ENCODE measurements at regions not wholly inside any gene's neighbourhood (a gene's known extent, or its start where the extent isn't known, plus 50 kb on each side); places are given as distances from the start of the nearest gene placed in this dataset.
"Not testable (repeated sequence)": the region's sequence is repeated elsewhere in the genome, so short reads cannot be mapped to it uniquely, and the experiment has no call there.

- no peak overlapping the region for H2AFZ ChIP-seq (ENCODE audit: low read length)
- H3K27me3 ChIP-seq (ENCODE audit: control insufficient read depth, insufficient read depth, low read length): no peaks in the 10 kb centered on the region
- H3K9ac ChIP-seq (ENCODE audit: insufficient read depth, low read length): no peak overlapping the region
- peaks cover 47% of the 10 kb centered on the region for H3K36me3 ChIP-seq (ENCODE audit: control insufficient read depth, insufficient read depth, low read length)
- H3K9me3 ChIP-seq (ENCODE audit: control insufficient read depth, insufficient read depth, low read depth, low read length): no peaks in the 10 kb centered on the region
- H3K27ac ChIP-seq (ENCODE audit: insufficient read depth, low read length): no peak overlapping the region
- no peaks in the 10 kb centered on the region for H4K20me1 ChIP-seq (ENCODE audit: control insufficient read depth, extremely low read depth, insufficient read depth, low read length)
- DNase-seq (ENCODE audit: low read depth in 2 of 2): no peak
- TF ChIP-seq EZH2 (IDR thresholded peaks at IDR 0.05; ENCODE audit: low read length, missing control alignments) (no peak), CTCF (conservative IDR thresholded peaks at IDR 0.05 in 1 of 2, IDR thresholded peaks at IDR 0.05 in 1 of 2; ENCODE audit: low read depth in 1 of 2, low read length in 2 of 2) (no peak)
- no peak overlapping the region for H3K4me3 ChIP-seq (replicated peaks in 1 of 4; ENCODE audit: control extremely low read depth in 1 of 4, insufficient read depth in 1 of 4, low read depth in 3 of 4, low read length in 4 of 4)
- peaks cover 16% of the 10 kb centered on the region for H3K4me1 ChIP-seq (ENCODE audit: control insufficient read depth, extremely low read depth, insufficient read depth, low read length)
- H3K79me2 ChIP-seq (ENCODE audit: control insufficient read depth, insufficient read depth, low read length): peaks cover 17% of the 10 kb centered on the region
- no peak overlapping the region for H3K4me2 ChIP-seq (ENCODE audit: extremely low read depth, insufficient read depth, low read length)
Observed at GRCh38 chr12:124374567-124374966, 79.7 kb downstream of the RFLNA start.

GRCh38 chr12:124374147-124374546 is 79.3 kb downstream of the RFLNA start:
- Histone ChIP-seq H3K9me3 (ENCODE audit: control insufficient read depth, insufficient read depth, low read depth, low read length) (no peaks in the 10 kb centered on the region), H3K27ac (ENCODE audit: insufficient read depth, low read length) (no peak overlapping the region), H3K4me1 (ENCODE audit: control insufficient read depth, extremely low read depth, insufficient read depth, low read length) (peaks cover 15% of the 10 kb centered on the region), H3K36me3 (ENCODE audit: control insufficient read depth, insufficient read depth, low read length) (peaks cover 44% of the 10 kb centered on the region), H3K4me3 (replicated peaks in 1 of 4; ENCODE audit: control extremely low read depth in 1 of 4, insufficient read depth in 1 of 4, low read depth in 3 of 4, low read length in 4 of 4) (no peak overlapping the region), H3K27me3 (ENCODE audit: control insufficient read depth, insufficient read depth, low read length) (no peaks in the 10 kb centered on the region), H4K20me1 (ENCODE audit: control insufficient read depth, extremely low read depth, insufficient read depth, low read length) (no peaks in the 10 kb centered on the region), H3K4me2 (ENCODE audit: extremely low read depth, insufficient read depth, low read length) (no peak overlapping the region), H3K9ac (ENCODE audit: insufficient read depth, low read length) (no peak overlapping the region), H2AFZ (ENCODE audit: low read length) (no peak overlapping the region), H3K79me2 (ENCODE audit: control insufficient read depth, insufficient read depth, low read length) (peaks cover 15% of the 10 kb centered on the region)
- TF ChIP-seq CTCF (conservative IDR thresholded peaks at IDR 0.05 in 1 of 2, IDR thresholded peaks at IDR 0.05 in 1 of 2; ENCODE audit: low read depth in 1 of 2, low read length in 2 of 2): no peak
- DNase-seq (ENCODE audit: low read depth in 2 of 2): no peak

- Histone ChIP-seq H3K79me2 (ENCODE audit: control insufficient read depth, insufficient read depth, low read length) (peaks cover 11% of the 10 kb centered on the region), H3K4me1 (ENCODE audit: control insufficient read depth, extremely low read depth, insufficient read depth, low read length) (peaks cover 15% of the 10 kb centered on the region), H3K36me3 (ENCODE audit: control insufficient read depth, insufficient read depth, low read length) (peaks cover 41% of the 10 kb centered on the region)
- H3K9ac ChIP-seq (ENCODE audit: insufficient read depth, low read length); H2AFZ ChIP-seq (ENCODE audit: low read length); H4K20me1 ChIP-seq (ENCODE audit: control insufficient read depth, extremely low read depth, insufficient read depth, low read length); H3K27me3 ChIP-seq (ENCODE audit: control insufficient read depth, insufficient read depth, low read length); H3K27ac ChIP-seq (ENCODE audit: insufficient read depth, low read length); H3K4me2 ChIP-seq (ENCODE audit: extremely low read depth, insufficient read depth, low read length); DNase-seq (ENCODE audit: low read depth in 2 of 2); H3K4me3 ChIP-seq (replicated peaks in 1 of 4; ENCODE audit: control extremely low read depth in 1 of 4, insufficient read depth in 1 of 4, low read depth in 3 of 4, low read length in 4 of 4); H3K9me3 ChIP-seq (ENCODE audit: control insufficient read depth, insufficient read depth, low read depth, low read length): not testable (repeated sequence)
Observed at GRCh38 chr12:124373701-124374100, 78.8 kb downstream of the RFLNA start.

GRCh38 chr12:124372831-124373230 is 77.9 kb downstream of the RFLNA start:
- H3K79me2 ChIP-seq (ENCODE audit: control insufficient read depth, insufficient read depth, low read length): peaks cover 16% of the 10 kb centered on the region
- H3K27ac ChIP-seq (ENCODE audit: insufficient read depth, low read length): no peak overlapping the region
- peaks cover 19% of the 10 kb centered on the region for H3K4me1 ChIP-seq (ENCODE audit: control insufficient read depth, extremely low read depth, insufficient read depth, low read length)
- TF ChIP-seq EZH2 (IDR thresholded peaks at IDR 0.05; ENCODE audit: low read length, missing control alignments) (no peak), CTCF (conservative IDR thresholded peaks at IDR 0.05 in 1 of 2, IDR thresholded peaks at IDR 0.05 in 1 of 2; ENCODE audit: low read depth in 1 of 2, low read length in 2 of 2) (no peak)
- no peaks in the 10 kb centered on the region for H4K20me1 ChIP-seq (ENCODE audit: control insufficient read depth, extremely low read depth, insufficient read depth, low read length)
- no peaks in the 10 kb centered on the region for H3K27me3 ChIP-seq (ENCODE audit: control insufficient read depth, insufficient read depth, low read length)
- no peak overlapping the region for H2AFZ ChIP-seq (ENCODE audit: low read length)
- H3K4me2 ChIP-seq (ENCODE audit: extremely low read depth, insufficient read depth, low read length): no peak overlapping the region
- H3K4me3 ChIP-seq (replicated peaks in 1 of 4; ENCODE audit: control extremely low read depth in 1 of 4, insufficient read depth in 1 of 4, low read depth in 3 of 4, low read length in 4 of 4): no peak overlapping the region
- no peak overlapping the region for H3K9ac ChIP-seq (ENCODE audit: insufficient read depth, low read length)
- peaks cover 37% of the 10 kb centered on the region for H3K36me3 ChIP-seq (ENCODE audit: control insufficient read depth, insufficient read depth, low read length)
- no peaks in the 10 kb centered on the region for H3K9me3 ChIP-seq (ENCODE audit: control insufficient read depth, insufficient read depth, low read depth, low read length)
- DNase-seq (ENCODE audit: low read depth in 2 of 2): no peak

All from fibroblast of lung (primary cell).